Heart left ventricle (tissue), 13 donors: ENCODE measurements at regions not wholly inside any gene's neighbourhood (a gene's known extent, or its start where the extent isn't known, plus 50 kb on each side); places are given as distances from the start of the nearest gene placed in this dataset.

Experiments
- POLR2A ChIP-seq, 2 donors: fragments of 450-650 bp; IDR thresholded peaks; one replicate each; pipeline ENCODE4 v1.6.1; 2017; ENCODE audit warnings: antibody characterized with exemption in 2 of 2, mild to moderate bottlenecking in 2 of 2, moderate library complexity in 2 of 2
- TF ChIP-seq, protein P1 (sequence below), 12 donors: fragments of 200-600 bp; sonication (generic) in 4 of 12; IDR thresholded peaks; one replicate each; pipeline versions ENCODE4 v1.5.0 to v1.8.0; 2018 to 2022; ENCODE audit warnings: antibody characterized with exemption in 12 of 12, mild to moderate bottlenecking in 5 of 12
- donor health status: ischemic (EF 13 %, LVEDD 7.1; RV severe dilation, severe dysfunction).
- donor health status: DM: no; HTN: yes; CAD: no.
- donor health status: DM: no; HTN: no; CAD: no.
- donor health status: ischemic (EF 25% LVEDD 6.9; RV normal size, moderate dysfunction).
- donor health status: ischemic (EF 25% LVEDD 5.7; RV mildly dilated, moderate dysfunction).
- donor health status: ischemic (EF 35%, LVEDD 5.7; RV mildly dilated, moderate dysfunction).
- donor health status: nonischemic (EF 11% LVEDD 7.7; RV severe dilation, severe dysfunction).
- donor health status: DM: yes; HTN: yes; CAD: no.
- donor health status: PGD.
- donor health status: ischemic (EF 29% LVEDD 5.4; RV normal size, mild dysfunction).
- donor health status: nonischemic (EF 23%, LVEDD 6.1; RV moderate dilation, normal function).

GRCh38 chr3:126288314-126288713 lies 68.9 kb downstream of the KLF15 start:
- no peak for TF ChIP-seq POLR2A (IDR thresholded peaks at IDR 0.05)
- TF ChIP-seq, protein P1, sequence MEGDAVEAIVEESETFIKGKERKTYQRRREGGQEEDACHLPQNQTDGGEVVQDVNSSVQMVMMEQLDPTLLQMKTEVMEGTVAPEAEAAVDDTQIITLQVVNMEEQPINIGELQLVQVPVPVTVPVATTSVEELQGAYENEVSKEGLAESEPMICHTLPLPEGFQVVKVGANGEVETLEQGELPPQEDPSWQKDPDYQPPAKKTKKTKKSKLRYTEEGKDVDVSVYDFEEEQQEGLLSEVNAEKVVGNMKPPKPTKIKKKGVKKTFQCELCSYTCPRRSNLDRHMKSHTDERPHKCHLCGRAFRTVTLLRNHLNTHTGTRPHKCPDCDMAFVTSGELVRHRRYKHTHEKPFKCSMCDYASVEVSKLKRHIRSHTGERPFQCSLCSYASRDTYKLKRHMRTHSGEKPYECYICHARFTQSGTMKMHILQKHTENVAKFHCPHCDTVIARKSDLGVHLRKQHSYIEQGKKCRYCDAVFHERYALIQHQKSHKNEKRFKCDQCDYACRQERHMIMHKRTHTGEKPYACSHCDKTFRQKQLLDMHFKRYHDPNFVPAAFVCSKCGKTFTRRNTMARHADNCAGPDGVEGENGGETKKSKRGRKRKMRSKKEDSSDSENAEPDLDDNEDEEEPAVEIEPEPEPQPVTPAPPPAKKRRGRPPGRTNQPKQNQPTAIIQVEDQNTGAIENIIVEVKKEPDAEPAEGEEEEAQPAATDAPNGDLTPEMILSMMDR (IDR thresholded peaks at IDR 0.05) = no peak
